ENCODE measurements at regions not wholly inside any gene's neighbourhood (a gene's known extent, or its start where the extent isn't known, plus 50 kb on each side); places are given as distances from the start of the nearest gene placed in this dataset.

- POLR2A ChIA-PET (ENCODE audit: low non-redundant PET): no interaction called here
- no peak overlapping the region for H3K27ac ChIP-seq
- CTCF ChIA-PET: interaction anchor here (0.6 kb wide), 1 partner anchor 1859 kb away, joined by 3 read pairs; no protein-coding TSS in a partner anchor
- no peak for DNase-seq (ENCODE audit: low spot score)
- TF ChIP-seq, protein P1, sequence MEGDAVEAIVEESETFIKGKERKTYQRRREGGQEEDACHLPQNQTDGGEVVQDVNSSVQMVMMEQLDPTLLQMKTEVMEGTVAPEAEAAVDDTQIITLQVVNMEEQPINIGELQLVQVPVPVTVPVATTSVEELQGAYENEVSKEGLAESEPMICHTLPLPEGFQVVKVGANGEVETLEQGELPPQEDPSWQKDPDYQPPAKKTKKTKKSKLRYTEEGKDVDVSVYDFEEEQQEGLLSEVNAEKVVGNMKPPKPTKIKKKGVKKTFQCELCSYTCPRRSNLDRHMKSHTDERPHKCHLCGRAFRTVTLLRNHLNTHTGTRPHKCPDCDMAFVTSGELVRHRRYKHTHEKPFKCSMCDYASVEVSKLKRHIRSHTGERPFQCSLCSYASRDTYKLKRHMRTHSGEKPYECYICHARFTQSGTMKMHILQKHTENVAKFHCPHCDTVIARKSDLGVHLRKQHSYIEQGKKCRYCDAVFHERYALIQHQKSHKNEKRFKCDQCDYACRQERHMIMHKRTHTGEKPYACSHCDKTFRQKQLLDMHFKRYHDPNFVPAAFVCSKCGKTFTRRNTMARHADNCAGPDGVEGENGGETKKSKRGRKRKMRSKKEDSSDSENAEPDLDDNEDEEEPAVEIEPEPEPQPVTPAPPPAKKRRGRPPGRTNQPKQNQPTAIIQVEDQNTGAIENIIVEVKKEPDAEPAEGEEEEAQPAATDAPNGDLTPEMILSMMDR (conservative IDR thresholded peaks at IDR 0.05; ENCODE audit: low read depth): no peak
Measured at GRCh38 chr13:33721724-33722123, 96.2 kb upstream of the RFC3 start.

DNA sequence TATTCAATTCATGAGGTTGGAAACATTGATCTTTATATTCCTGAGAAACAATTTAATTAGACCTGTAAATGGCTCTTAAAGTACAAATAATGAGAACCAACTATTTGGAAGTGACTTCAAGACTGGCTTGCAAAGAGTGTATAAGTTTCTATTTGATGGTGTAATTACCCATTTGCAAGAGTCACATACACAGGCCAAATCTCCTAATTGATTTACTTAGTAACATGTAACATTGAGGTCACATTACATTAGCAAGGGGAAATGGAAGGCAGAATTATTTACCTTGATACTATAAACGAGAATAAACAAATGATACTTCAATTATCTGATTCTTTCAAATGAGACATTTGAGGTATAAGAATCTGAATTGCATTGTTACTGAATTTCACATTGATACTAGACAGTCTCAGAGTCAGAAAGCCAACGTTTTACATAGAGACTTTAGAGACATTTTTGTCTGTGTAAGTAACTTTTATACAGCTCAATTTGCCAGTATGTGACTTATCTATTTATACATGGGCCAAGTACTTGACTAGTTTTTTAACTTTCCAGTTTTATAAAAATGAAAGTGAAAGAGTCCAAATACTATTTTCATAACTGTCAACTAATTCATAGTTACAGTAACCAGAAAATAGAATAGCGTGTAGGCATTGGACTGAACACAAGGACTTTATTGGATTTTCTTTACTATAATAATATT lies 95.6 kb upstream of the RFC3 start:
- POLR2A ChIA-PET (ENCODE audit: low non-redundant PET): no interaction called here
- H3K27ac ChIP-seq: no peak overlapping the region
- CTCF ChIA-PET: interaction anchor here (0.6 kb wide), 1 partner anchor 653 kb away, joined by 4 read pairs; no protein-coding TSS in a partner anchor
- TF ChIP-seq, protein P1 (conservative IDR thresholded peaks at IDR 0.05; ENCODE audit: low read depth): no peak
- no peak for DNase-seq (ENCODE audit: low spot score)

GRCh38 chr13:33723365-33723764 lies 94.6 kb upstream of the RFC3 start:
- DNase-seq (ENCODE audit: low spot score): no peak
- TF ChIP-seq, protein P1 (conservative IDR thresholded peaks at IDR 0.05; ENCODE audit: low read depth): no peak
- ChIA-PET CTCF (interaction anchor here (0.6 to 1.5 kb wide), 12 partner anchors 8 to 1516 kb away, joined by 3 to 7 read pairs (median 4); partner anchors contain the start of gene PDS5B), POLR2A (ENCODE audit: low non-redundant PET) (no interaction called here)
- H3K27ac ChIP-seq: no peak overlapping the region

- ChIA-PET POLR2A (ENCODE audit: low non-redundant PET) (no interaction called here), CTCF (interaction anchor here (0.6 to 1.5 kb wide), 14 partner anchors 8 to 1801 kb away, joined by 3 to 7 read pairs (median 4); partner anchors contain the start of gene PDS5B)
- TF ChIP-seq, protein P1 (conservative IDR thresholded peaks at IDR 0.05; ENCODE audit: low read depth): peak; percentile 81
- H3K27ac ChIP-seq: no peak overlapping the region
- DNase-seq (ENCODE audit: low spot score): peak; percentile 70
Measured at GRCh38 chr13:33723772-33724435, 94.0 kb upstream of the RFC3 start.

DNA sequence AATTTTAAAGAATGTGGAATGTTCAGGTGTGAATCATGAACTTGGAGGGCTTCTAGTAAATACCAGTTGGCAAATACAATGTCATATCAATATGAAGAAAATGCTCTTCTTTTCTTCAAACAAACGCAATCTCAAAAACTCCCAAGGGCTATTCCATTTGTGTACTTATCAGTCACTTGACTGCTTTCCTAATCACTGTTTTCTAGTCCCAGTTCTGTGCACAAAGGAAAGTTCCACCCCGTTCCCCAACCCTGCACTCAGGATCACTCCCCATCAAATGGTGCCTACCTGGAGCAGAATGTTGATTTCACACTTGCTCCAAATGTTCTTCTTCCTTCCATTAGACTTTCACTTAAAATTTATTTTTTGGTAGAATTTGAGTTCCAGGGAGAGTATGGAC lies 92.6 kb upstream of the RFC3 start:
- TF ChIP-seq, protein P1 (conservative IDR thresholded peaks at IDR 0.05; ENCODE audit: low read depth): no peak
- H3K27ac ChIP-seq: no peak overlapping the region
- ChIA-PET CTCF (no interaction called here), POLR2A (ENCODE audit: low non-redundant PET) (no interaction called here)
- no peak for DNase-seq (ENCODE audit: low spot score)

- TF ChIP-seq, protein P1 (conservative IDR thresholded peaks at IDR 0.05; ENCODE audit: low read depth): no peak
- CTCF ChIA-PET: no interaction called here
Measured at GRCh38 chr13:33727297-33728083, 90.5 kb upstream of the RFC3 start.

More at GRCh38 chr13:33727297-33728083, 90.5 kb upstream of the RFC3 start:
- POLR2A ChIA-PET (ENCODE audit: low non-redundant PET): no interaction called here
- no peak overlapping the region for H3K27ac ChIP-seq
- no peak for DNase-seq (ENCODE audit: low spot score)
